ENCODE measurements at regions not wholly inside any gene's neighbourhood (a gene's known extent, or its start where the extent isn't known, plus 50 kb on each side); places are given as distances from the start of the nearest gene placed in this dataset.

DNA sequence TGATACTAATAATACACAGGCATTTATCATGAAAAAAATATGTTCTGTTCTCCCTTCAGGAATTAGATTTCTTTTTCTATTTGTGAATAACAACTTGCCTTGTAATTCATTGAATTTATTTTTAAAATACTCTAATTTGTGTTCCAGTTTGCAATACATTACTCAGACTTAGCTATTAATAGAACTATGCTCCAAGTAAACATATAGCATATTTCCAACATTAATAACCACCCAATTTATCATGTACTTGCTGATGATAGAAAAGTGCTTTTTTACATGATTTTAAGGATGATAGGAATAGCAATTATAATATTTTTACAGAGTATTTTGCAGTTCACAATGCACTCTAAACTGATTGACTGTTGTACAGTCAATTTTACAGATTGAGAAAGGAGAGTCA is 338.8 kb upstream of the SEMA3D start:
- Histone ChIP-seq H3K4me1 (ENCODE audit: insufficient read depth, low read length) (no peaks in the 10 kb centered on the region), H3K27me3 (ENCODE audit: control insufficient read depth in 1 of 2, insufficient read depth in 2 of 2, low read length in 2 of 2) (no peaks in the 10 kb centered on the region), H3K4me3 (ENCODE audit: low read length) (no peak overlapping the region), H3K9me3 (ENCODE audit: control insufficient read depth in 1 of 2, insufficient read depth in 1 of 2, low read length in 2 of 2) (peaks cover 0 to 4% of the 10 kb centered on the region in 2 experiments), H3K27ac (ENCODE audit: low read depth in 1 of 2, low read length in 2 of 2) (no peak overlapping the region), H3K36me3 (ENCODE audit: insufficient read depth, low read length) (no peaks in the 10 kb centered on the region)
- Mint-ChIP-seq H3K27ac (no peak overlapping the region), H3K27me3 (no peaks in the 10 kb centered on the region), H3K9me3 (no peaks in the 10 kb centered on the region), H3K36me3 (ENCODE audit: low read depth) (no peaks in the 10 kb centered on the region), H3K4me1 (ENCODE audit: low read depth) (no peaks in the 10 kb centered on the region), H3K4me3 (no peak overlapping the region)
- intact Hi-C loops (cut with DNase I, micrococcal nuclease) = no loop called here
- TF ChIP-seq, protein P1, sequence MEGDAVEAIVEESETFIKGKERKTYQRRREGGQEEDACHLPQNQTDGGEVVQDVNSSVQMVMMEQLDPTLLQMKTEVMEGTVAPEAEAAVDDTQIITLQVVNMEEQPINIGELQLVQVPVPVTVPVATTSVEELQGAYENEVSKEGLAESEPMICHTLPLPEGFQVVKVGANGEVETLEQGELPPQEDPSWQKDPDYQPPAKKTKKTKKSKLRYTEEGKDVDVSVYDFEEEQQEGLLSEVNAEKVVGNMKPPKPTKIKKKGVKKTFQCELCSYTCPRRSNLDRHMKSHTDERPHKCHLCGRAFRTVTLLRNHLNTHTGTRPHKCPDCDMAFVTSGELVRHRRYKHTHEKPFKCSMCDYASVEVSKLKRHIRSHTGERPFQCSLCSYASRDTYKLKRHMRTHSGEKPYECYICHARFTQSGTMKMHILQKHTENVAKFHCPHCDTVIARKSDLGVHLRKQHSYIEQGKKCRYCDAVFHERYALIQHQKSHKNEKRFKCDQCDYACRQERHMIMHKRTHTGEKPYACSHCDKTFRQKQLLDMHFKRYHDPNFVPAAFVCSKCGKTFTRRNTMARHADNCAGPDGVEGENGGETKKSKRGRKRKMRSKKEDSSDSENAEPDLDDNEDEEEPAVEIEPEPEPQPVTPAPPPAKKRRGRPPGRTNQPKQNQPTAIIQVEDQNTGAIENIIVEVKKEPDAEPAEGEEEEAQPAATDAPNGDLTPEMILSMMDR (IDR thresholded peaks at IDR 0.05) = no peak
- DNase-seq (no peak), ATAC-seq (ENCODE audit: poor library complexity) (no peak)
- POLR2A ChIA-PET = no interaction called here
- CTCF ChIA-PET = no interaction called here

DNA sequence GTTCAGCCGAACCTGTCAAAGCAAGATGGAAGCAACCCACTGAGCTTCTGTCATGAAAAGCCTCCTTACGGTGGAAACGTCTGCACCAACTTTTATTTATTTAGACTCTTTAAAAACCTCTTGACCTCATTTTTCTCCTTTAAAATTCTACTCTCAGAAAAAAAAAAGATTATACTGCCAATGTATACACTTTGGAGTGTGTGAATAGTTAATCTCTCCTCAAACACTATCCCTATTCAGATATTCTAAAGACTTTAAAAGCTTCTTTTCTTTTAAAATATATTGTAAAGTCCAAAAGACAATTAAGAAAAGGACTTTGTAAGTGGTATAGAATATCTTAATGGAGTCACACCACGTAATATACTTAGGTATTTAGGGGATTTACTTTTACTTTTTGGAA is 335.2 kb upstream of the SEMA3D start:
- intact Hi-C loops (cut with DNase I, micrococcal nuclease) = loop anchor here in 1 of 2 experiments (1.0 kb wide), 1 partner anchor 15 kb away; no protein-coding TSS in a partner anchor
- Mint-ChIP-seq H3K36me3 (ENCODE audit: low read depth) (no peaks in the 10 kb centered on the region), H3K9me3 (no peaks in the 10 kb centered on the region), H3K4me1 (ENCODE audit: low read depth) (no peaks in the 10 kb centered on the region), H3K27me3 (no peaks in the 10 kb centered on the region), H3K27ac (no peak overlapping the region), H3K4me3 (no peak overlapping the region)
- H3K27ac ChIP-seq (ENCODE audit: low read depth in 1 of 2, low read length in 2 of 2) = no peak overlapping the region
- no peak overlapping the region for H3K4me3 ChIP-seq (ENCODE audit: low read length)
- DNase-seq (no peak), ATAC-seq (ENCODE audit: poor library complexity) (no peak)
- H3K9me3 ChIP-seq (ENCODE audit: control insufficient read depth in 1 of 2, insufficient read depth in 1 of 2, low read length in 2 of 2) = peaks cover 0 to 9% of the 10 kb centered on the region in 2 experiments
- CTCF ChIA-PET = no interaction called here
- no peaks in the 10 kb centered on the region for H3K4me1 ChIP-seq (ENCODE audit: insufficient read depth, low read length)
- POLR2A ChIA-PET = no interaction called here
- TF ChIP-seq, protein P1 (IDR thresholded peaks at IDR 0.05) = no peak
- H3K27me3 ChIP-seq (ENCODE audit: control insufficient read depth in 1 of 2, insufficient read depth in 2 of 2, low read length in 2 of 2) = no peaks in the 10 kb centered on the region
- no peaks in the 10 kb centered on the region for H3K36me3 ChIP-seq (ENCODE audit: insufficient read depth, low read length)

DNA sequence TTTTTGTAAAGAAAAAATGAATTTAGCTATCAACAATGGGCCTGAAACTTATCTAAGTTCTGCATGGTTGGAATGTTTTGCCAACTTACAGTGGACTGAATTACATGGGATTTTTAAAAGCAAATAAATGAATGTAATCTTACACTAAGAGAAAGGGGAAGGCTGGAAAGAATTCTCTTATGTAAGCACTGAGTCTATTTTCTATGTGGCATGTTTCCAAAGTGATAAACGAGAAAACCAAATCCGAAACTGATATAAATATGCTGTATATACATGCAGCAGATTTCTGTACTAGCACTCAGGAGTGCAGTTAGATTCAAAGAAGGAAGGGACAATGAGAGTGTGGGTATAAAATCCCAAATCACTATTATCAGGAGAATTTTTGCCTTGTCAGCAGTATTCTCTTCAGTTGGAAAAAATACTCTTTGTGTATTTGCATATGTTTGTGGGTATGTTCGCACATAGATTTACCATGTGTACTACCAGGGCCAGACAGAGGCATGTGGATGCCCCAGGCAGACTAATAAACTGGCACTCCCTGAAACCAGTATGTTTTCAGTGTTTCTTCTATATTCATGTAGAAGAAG is 334.3 kb upstream of the SEMA3D start:
- CTCF ChIA-PET = no interaction called here

More for the DNA sequence above, 334.3 kb upstream of the SEMA3D start:
- DNase-seq (no peak), ATAC-seq (ENCODE audit: poor library complexity) (no peak)
- H3K27me3 ChIP-seq (ENCODE audit: control insufficient read depth in 1 of 2, insufficient read depth in 2 of 2, low read length in 2 of 2) = no peaks in the 10 kb centered on the region
- POLR2A ChIA-PET = no interaction called here
- H3K4me1 Mint-ChIP-seq (ENCODE audit: low read depth) = no peaks in the 10 kb centered on the region
- H3K9me3 ChIP-seq (ENCODE audit: control insufficient read depth in 1 of 2, insufficient read depth in 1 of 2, low read length in 2 of 2) = peaks cover 0 to 9% of the 10 kb centered on the region in 2 experiments
- TF ChIP-seq, protein P1 (IDR thresholded peaks at IDR 0.05) = no peak
- no peaks in the 10 kb centered on the region for H3K27me3 Mint-ChIP-seq
- no peak overlapping the region for H3K27ac Mint-ChIP-seq
- no peaks in the 10 kb centered on the region for H3K9me3 Mint-ChIP-seq
- H3K4me3 ChIP-seq (ENCODE audit: low read length) = no peak overlapping the region
- H3K4me1 ChIP-seq (ENCODE audit: insufficient read depth, low read length) = no peaks in the 10 kb centered on the region
- intact Hi-C loops (cut with DNase I, micrococcal nuclease) = no loop called here
- no peak overlapping the region for H3K4me3 Mint-ChIP-seq
- H3K36me3 Mint-ChIP-seq (ENCODE audit: low read depth) = no peaks in the 10 kb centered on the region
- no peaks in the 10 kb centered on the region for H3K36me3 ChIP-seq (ENCODE audit: insufficient read depth, low read length)
- no peak overlapping the region for H3K27ac ChIP-seq (ENCODE audit: low read depth in 1 of 2, low read length in 2 of 2)

Measured in CD4-positive, alpha-beta T cell (primary cell).